HG02642 (cell line): ENCODE measurements at regions not wholly inside any gene's neighbourhood (a gene's known extent, or its start where the extent isn't known, plus 50 kb on each side); places are given as distances from the start of the nearest gene placed in this dataset.
"Not testable (repeated sequence)": the region's sequence is repeated elsewhere in the genome, so short reads cannot be mapped to it uniquely, and the experiment has no call there.

ENCODE experiments used
- ATAC-seq: cut with Tn5 transposase; IDR thresholded peaks from one replicate; pipeline ENCODE4 v1.9.1; 2021; ENCODE audit warnings: mild to moderate bottlenecking; ENCODE audit not compliant: unreplicated experiment, poor library complexity

DNA sequence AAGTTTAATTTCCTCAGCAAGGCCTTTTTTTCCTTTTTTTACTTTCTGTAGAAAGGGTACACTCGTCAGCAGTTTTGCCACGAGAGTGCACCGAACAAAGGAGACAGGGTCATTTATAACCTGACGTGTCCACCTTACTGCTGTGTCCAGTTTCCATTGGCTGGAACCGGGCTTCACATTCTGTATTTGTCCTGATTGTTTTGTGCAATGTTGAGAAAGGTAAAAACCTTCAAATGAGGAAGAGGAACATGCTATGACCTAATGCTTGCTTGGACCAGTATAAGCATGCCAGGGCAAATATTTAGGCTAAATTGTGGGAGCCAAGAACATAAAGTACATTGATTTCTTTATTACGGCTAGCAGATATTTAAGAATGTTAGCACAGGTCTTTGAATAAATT is 101.9 kb upstream of the STX18 start:
- not testable (repeated sequence) for ATAC-seq

DNA sequence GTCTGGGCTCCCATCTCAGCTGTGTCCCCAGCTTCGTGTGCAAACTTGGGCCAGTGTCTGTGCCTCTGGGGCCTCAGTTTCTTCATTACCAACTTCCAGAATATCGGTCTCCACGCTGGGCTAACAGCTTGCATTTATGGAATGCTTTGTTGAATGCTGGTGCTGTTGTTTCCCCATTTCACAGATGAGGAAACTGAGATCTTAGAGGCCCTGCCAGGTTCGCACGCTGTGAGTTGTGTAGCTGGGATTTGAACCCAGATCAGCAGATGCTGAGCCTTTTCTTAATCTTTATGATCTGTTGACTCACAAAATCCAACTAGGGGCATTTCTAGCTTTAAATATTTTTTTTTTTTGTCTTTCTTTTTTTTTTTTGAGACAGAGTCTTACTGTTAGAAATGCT is 101.5 kb upstream of the STX18 start:
- ATAC-seq = no peak

DNA sequence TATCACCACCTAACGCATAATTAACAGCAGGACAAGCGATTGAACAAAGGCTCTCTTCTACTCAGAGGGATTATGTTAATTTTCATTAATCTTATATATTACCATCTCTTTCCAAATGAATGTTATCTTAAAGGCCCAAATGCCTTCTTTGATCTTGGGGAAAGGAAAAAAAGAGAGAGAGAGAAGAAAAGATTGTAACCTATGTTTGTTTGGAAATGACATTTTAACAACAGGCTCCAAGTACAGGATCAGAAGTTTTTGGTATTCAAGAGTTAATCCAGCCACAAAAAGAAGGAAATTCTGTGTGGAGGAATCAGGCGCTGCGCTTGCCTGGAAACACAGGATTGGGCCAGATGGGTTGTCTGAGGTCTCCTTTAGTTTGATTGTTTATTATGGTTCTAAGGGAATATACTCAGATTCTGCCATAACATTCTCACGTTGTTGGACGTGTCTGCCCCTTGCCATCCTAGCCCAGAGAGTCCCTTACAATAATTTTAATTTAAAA is 100.7 kb upstream of the STX18 start:
- no peak for ATAC-seq

DNA sequence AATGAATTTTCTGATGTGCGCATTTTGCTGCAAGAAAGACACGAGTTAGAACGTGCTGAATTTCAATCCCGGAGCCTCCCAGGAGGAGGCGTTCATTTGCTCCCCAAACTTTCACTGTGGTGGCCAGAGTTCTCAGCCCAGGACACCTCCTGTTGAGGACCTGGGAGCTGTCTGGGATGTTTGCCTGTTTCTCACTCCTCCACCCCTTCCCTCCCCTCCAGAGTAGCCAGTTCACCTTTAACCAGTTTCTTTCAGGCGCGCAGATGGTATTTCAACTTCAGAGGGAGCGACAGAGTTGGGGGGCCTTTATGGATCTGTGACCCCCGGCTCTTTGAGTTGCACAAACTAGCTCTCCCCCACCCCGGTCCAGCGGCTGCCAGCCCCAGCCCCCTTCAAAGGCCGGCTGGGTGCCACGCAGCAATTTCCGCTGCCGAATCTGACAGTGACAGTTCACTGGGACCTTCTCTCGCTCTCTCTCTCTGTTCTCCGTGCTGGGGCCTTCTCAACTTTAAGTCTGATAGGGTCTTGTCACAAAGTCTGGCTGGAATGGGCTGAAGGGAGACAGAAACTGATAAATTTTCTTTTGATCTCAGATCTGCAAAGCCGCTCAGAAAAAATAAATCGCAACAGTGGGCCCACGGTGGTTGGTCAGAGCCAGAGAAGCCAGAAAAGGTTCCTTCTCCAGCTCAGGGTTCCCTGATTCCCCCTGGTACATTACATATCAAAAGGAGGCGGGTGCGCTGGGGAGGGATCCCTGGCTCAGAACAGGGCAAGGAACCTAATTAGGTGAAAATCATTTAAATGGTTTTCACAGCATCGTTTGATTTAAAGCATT is 100.0 kb upstream of the STX18 start:
- ATAC-seq = no peak

DNA sequence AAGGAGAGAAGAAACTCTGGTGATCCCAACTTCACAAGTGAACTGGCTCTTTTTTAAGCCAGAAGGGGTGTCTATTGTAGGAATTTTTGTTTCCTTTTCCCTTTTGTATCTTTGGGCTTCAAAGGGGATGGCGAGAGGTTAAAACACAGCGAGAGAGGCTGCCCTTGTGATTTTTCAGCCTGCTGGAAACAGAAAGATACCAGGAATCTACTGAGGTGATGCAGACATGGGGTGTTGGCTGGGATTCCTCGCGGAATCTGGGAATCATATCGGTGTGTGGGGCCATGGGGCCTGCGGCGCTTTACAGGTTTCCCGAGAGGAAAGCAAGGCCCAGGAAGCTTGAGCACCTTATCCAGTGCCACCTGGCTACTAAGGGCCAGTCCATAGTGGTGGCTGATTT is 99.4 kb upstream of the STX18 start:
- no peak for ATAC-seq

DNA sequence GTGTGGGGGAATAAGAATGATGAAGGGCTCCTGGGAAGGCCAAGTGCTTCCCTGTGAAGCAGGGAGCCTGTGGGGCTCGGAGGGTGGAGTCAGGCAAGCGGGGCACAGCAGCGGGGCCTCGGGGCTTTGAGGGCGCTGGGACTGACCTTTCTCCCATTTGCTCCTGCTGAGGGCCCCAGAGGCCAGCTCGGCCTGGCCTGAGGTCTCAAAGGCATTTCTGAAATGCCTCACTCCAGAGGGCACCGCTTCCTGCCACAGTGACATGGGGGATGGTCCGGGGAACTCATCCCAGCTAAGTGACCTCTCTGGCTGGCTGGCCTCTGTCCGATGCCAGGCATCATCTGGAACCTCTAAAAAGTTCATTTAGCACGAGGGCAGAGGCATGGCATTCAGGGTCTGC is 98.8 kb upstream of the STX18 start:
- ATAC-seq = no peak

DNA sequence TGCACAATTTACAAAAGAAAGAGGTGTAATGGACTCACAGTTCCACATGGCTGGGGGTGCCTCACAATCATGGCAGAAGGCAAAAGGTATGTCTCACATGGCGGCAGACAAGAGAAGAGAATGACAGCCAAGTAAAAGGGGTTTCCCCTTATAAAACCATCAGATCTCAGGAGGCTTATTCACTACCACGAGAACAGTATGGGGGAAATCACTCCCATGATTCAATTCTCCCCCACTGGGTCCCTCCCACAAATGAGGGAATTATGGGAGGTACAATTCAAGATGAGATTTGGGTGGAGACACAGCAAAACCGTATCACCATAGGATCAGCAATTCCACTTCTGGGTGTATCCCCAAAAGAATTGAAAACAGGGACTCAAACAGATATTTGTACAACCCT is 97.5 kb upstream of the STX18 start:
- ATAC-seq = no peak

DNA sequence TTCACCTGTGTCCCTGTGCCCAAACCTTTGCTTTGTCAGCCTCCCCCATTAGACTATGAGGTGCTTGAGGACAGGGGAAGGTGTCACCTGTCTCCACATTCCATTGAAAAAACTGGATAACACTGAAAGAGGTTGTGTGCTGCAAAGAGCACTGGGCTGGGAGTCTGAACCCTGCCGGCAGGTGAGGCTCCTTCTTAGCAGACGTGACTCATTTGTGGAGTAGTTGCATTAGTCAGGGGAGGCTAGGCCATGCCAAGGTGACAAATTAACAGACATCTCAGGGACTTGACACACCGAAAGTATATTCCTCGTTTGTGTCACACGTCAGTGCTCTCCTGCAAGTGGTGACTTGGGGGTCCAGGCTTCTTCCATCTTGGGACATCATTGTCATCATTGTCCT is 95.9 kb upstream of the STX18 start:
- ATAC-seq = no peak

DNA sequence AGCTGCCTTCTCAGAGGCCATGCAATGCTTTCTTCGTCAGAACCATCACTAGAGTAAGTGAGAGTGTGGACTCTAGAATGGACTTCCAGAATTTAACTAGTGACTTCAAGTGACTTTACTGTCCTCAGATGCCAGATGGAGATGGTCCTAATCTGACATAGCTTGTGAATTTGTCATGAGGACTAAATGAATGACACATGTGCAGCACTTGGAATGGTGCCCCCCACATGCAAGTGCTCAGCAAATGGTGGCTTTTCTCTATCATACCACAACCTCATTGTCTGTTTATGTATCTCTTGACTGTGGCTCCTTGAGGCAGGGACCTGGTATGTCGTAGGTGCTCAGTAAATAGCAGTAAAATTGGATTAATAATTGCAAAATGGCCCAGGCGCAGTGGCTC is 91.6 kb upstream of the STX18 start:
- ATAC-seq = no peak

DNA sequence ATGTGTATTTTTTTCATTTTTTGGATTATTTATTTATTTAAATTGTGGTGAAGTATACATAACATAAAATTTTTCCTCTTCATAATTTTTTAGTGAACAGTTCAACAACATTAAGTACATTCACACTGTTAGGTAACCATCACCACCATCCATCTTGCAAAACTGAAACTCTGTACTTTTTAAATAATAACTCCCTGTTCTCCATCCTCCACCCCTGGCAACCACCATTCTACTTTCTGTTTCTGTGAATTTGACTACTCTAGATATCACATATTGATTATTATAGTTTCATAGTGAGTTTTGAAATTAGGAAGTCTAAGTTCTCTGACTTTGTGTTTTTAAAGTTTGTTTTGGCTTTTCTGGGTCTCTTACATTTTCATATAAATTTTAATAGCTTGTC is 89.3 kb upstream of the STX18 start:
- ATAC-seq = peak; percentile 78

DNA sequence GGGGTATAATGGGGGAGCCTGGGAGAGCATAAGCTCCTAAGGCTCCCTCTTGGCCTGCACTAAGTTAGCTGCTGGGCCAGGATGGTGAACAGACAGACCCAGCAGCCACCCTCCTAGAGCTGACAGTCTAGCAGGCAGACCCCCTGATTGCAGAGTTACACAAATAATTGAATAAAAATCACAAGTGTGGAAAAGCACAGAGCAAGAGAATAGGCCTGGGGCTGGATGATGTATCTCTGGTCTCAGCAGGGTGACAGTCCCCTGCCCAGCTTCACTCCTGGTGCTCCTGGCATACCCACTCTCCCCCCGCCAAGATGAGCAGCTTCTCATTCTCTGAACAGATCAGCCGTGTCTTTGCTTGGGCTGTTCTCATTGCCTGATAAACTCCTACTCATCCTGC is 86.1 kb upstream of the STX18 start:
- no peak for ATAC-seq

DNA sequence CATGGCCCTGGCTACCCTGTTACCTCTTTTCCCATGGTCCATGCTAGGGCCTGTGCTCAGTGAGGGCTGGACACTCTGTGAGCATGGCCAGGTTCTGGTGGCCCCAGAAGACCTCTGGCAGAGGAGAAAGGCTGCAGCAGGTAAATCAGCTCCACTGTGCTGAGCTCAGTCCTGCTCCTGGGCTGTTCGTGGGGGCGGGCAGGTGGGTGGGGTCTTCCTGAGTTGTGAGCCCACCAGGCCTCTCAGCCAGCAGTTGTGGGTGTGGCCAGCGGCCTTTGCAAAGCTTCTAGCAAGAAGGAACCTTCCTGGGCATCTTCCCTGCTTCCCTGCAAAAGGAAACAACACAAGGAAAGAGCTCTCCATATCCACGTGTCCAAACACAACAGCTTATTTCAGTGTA is 85.3 kb upstream of the STX18 start:
- ATAC-seq = no peak

DNA sequence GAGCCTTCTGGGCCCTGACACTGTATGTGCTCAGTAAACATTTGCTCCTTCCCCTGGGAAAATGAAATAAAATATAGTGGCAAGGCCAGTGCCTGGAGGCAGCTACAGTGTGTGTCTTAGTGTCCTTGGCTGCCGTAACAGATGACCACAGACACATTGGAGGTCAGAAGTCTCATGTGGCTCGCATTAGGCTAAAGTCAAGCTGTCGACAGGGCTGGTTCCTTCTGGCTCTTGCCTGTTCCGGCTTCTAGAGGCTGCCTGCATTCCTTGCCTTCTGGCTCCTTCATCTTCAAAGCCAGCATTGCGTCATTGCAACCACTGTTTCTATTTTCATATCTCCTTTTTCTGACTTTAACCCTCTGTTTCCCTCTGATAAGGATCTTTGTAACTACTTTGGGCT is 83.6 kb upstream of the STX18 start:
- no peak for ATAC-seq

DNA sequence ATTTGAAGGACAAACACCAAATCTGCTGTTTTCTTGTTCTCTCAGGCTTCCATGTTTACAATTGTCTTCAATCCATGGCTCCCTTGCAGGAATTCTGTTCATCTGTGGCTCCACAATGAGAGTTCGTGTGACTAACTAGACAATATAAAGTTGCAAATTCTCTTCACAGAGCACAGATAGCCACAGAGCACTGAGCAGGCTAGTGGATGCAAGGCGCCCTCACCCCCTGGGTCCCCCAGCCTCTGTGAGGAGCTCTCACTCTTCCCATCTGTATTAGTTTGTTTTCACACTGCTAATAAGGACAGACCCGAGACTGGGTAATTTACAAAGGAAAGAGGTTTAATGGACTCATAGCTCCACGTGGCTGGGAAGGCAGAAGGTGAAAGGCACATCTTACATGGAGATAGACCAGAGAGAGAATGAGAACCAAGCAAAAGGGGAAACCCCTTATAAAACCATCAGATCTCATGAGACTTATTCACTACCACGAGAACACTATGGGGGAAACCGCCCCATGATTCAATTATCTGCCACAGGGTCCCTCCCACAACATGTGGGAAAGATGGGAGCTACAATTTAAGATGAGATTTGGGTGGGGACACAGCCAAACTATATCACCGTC is 82.5 kb upstream of the STX18 start:
- ATAC-seq = no peak

DNA sequence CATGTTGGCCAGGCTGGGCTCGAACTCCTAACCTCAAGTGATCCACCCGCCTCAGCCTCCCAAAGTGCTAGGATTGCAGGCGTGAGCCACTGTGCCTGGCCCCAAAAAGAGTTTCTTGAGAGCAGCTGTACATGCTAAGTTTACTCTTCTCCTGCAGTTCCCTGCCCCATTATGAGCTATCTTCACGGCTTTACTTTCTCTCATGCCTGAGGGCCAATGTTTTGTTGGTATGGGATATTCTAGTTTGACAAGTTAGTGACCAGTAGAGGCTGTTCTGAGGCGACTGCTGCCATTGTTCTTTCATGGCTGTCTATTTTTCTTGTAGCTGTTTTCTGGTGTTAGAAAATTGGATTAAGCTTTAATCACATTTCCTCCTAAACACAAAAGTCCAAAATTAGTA is 78.0 kb upstream of the STX18 start:
- ATAC-seq = no peak

DNA sequence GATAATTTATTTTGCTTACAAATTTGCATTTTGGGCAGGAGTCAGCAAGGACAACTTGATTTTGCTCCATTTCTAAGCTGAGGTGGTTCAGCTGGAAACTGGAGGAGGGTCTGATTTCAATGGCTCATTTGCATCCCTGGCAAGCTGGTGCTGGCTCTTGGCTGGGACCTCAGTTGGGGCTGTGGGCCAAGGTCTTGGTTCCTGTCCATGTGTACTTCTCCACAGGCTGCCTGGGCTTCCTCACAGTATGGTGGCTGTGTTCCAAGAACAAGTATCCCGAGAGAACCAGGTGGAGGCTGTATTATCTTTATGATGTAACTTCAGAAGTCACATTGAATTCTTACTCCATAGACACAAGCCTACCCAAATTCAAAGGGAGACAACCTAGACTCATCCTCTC is 77.0 kb upstream of the STX18 start:
- ATAC-seq = no peak

DNA sequence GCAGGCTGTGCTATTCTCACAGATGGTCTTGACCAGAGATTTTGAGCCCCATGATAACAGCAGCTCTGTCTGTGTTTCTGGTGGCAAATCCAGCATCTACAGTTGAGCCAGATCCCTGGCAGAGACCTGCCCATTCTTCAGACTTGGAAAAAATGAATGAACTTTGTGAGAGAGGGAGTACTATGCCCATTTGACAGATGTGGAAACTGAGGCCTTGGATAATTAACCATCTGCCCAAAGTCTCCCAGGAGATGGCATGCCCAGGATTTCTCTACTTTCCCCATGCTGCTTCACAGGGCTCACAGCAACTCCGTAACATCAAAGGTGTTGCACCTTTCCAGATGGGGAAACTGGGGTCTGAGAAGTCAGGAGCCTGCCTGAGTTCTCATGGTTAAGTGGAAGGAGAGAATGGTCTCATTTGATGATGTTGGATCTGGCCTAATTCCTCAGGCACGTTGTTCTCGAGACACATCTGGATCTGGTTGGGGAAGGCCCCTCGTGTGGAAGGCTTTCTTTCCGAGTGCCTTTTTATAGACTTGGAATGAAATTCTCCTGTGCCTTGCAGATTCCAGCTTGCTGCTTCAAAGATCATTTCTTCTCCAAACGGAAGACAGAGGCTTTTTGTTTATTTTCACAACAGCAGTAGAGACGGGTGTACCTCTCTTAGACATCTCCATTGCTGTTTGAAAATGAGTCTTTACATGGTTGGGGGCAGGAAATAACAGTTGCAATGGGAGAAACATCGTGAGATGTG is 73.3 kb upstream of the STX18 start:
- ATAC-seq = no peak

DNA sequence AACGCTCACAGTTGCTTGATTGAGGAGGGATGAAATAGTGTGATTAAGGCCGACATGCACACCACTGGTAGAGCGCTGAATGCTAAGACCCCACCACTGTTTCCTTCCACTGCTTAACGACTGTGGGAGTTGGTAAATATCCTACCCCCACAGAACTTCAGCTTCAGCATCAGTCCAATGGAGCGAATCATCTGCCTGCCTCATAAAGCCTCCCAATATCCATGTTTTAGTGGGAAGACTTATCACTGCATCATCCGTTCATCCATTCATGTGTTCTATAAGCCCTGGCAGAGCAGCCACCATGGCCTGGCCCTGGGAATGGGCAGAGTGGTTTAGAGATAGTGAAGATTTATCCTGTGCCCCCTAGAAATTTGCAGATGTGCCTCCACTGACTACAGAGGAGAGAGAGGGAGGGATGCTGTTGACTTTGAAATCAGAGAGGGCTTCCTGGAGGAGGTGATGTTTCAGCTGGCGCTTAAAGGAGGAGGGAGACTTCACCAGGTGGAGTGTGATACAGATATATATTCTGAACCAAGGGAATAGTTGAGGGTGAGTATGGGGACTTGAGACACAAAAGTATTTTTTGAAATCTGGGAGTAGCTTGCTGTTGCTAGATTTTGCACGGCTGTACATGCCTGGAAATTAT is 71.9 kb upstream of the STX18 start:
- no peak for ATAC-seq

DNA sequence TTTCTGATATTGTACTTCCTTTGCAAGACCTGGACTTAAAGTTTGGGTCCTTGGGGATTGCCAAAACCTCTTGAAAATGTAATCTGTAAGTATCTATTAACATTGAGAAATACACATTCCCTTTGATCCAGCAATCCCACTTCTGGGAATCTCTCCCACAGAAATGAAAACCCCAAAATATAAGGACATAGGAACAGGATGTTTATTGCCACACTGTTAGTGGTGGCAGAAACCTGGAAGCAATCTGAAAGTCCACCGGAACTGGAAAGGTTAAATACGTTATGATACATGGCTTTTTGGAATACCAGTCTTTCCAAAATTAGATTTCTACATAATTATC is 71.2 kb upstream of the STX18 start:
- ATAC-seq = no peak

DNA sequence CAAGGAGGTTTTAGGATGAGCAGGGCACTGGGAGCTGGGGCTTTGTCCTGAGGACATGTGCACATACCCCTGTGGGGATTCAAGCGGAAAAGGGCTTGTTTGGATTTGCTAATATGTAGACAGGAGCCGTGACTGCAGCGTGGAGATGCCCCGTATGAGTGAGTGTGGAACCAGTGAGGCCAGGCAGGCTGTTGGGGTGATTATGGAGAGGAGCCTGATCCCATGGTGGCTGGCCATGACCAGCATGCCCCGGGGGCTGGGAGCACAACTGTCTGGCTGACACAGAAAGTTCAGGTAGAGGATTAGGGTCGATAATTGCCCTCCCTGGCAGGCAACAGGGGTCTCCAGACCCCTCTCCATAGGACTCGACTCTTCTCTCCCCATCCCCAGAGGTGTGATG is 68.8 kb upstream of the STX18 start:
- ATAC-seq = no peak
